ENCODE measurements at regions not wholly inside any gene's neighbourhood (a gene's known extent, or its start where the extent isn't known, plus 50 kb on each side); places are given as distances from the start of the nearest gene placed in this dataset.

DNA sequence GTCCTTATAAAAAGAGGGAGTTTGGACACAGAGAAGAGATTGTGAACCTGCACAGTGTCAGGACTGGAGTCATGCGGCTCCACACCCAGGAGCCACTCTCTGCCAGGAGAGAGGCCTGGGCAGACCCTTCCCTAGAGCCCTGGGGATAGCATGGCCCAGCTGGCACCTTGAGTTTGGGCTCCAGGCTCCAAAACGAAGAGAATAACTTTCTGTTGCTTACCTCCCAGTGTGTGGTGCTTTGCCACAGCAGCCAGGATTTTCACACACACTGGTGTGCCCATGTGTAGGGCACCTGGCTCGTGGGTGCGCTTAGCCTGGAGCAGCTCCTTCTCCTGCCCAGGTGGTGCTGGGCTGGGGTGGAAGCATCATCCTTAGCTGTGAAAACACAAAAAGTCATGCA is 344.3 kb downstream of the TEX29 start:
- TF ChIP-seq, protein P1, sequence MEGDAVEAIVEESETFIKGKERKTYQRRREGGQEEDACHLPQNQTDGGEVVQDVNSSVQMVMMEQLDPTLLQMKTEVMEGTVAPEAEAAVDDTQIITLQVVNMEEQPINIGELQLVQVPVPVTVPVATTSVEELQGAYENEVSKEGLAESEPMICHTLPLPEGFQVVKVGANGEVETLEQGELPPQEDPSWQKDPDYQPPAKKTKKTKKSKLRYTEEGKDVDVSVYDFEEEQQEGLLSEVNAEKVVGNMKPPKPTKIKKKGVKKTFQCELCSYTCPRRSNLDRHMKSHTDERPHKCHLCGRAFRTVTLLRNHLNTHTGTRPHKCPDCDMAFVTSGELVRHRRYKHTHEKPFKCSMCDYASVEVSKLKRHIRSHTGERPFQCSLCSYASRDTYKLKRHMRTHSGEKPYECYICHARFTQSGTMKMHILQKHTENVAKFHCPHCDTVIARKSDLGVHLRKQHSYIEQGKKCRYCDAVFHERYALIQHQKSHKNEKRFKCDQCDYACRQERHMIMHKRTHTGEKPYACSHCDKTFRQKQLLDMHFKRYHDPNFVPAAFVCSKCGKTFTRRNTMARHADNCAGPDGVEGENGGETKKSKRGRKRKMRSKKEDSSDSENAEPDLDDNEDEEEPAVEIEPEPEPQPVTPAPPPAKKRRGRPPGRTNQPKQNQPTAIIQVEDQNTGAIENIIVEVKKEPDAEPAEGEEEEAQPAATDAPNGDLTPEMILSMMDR (conservative IDR thresholded peaks at IDR 0.05 in 1 of 2, IDR thresholded peaks at IDR 0.05 in 1 of 2; ENCODE audit: low read depth in 1 of 2, low read length in 2 of 2): no peak
- TF ChIP-seq EZH2 (IDR thresholded peaks at IDR 0.05; ENCODE audit: low read length, missing control alignments): no peak
